Retinal pigment epithelial cell (primary cell): ENCODE measurements at regions not wholly inside any gene's neighbourhood (a gene's known extent, or its start where the extent isn't known, plus 50 kb on each side); places are given as distances from the start of the nearest gene placed in this dataset.

ENCODE experiments used
- DNase-seq: peaks from one replicate; pipeline ENCODE4 v3.0.0-alpha.2; 2010; ENCODE audit warnings: low read depth
- H3K4me3 ChIP-seq: 2 replicates; pipeline ENCODE4 v1.5.1; 2011; ENCODE audit warnings: mild to moderate bottlenecking, low read length, control low read depth, moderate library complexity
- CTCF ChIP-seq: conservative IDR thresholded peaks from 2 replicates; pipeline ENCODE4 v1.5.1; 2011; ENCODE audit warnings: low read depth, low read length, control low read depth, inconsistent platforms

DNA sequence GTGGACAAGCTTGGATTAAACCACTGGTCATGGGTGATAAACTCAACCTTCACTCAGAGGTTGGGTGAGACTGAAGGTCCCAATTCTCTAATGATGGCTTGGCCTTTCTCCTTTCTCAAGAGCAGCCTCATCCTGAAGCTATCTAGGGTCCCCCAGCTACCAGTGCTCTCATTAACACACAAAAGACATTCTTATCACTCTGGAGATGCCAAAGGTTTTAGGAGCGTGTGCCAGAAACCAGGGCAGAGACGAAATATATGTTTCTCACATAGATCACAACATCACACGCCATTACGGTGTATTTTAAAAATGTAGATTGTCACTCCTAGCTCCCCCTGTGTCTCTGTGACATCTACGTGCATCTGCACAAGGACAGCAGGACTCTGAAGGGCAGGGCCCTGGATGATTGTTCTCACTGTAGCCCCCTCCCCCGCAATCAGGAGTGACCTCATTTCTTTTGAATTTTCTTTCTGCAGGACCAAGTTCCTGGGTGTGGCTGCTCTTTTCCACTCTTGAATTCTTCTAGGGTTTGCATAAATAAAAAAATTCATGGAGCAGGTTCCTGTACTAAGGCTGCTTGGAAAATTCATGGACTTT is 311.3 kb downstream of the GADD45G start:
- no peak for TF ChIP-seq CTCF
- H3K4me3 ChIP-seq, result no peak overlapping the region
- no peak for DNase-seq

- no peak overlapping the region for H3K4me3 ChIP-seq
- TF ChIP-seq CTCF, result no peak
- DNase-seq, result no peak
These were observed 313.0 kb downstream of the GADD45G start for GRCh38 chr9:89917861-89918260.

DNA sequence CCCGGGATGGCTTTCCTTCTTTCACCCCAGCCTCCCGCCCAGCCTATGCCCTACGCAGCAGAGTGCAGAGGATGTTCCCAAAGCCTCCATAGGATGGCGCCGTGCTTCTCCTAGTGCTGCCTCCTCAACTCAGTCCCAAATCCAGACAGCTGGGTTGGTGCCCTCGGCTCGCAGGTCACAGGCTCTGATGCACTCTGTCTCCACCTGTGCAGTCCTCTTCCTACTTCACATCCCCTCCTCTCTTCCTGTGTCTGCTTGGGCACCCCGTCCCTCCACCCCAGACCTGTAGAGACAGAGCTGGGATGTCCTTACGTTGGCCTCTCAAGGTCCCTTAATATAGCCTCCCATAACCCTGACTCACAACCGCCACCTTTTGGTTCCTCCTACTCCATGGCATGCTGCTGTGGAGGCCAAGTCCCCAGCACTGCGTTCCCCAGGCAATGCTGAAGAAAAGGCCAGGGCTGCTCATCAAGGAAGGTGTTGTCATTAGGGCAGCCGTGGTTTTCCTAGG is 314.4 kb downstream of the GADD45G start:
- no peak overlapping the region for H3K4me3 ChIP-seq
- no peak for TF ChIP-seq CTCF
- DNase-seq, result no peak

- H3K4me3 ChIP-seq, result no peak overlapping the region
- no peak for TF ChIP-seq CTCF
- no peak for DNase-seq
These were observed 315.3 kb downstream of the GADD45G start for GRCh38 chr9:89920131-89920530.

DNA sequence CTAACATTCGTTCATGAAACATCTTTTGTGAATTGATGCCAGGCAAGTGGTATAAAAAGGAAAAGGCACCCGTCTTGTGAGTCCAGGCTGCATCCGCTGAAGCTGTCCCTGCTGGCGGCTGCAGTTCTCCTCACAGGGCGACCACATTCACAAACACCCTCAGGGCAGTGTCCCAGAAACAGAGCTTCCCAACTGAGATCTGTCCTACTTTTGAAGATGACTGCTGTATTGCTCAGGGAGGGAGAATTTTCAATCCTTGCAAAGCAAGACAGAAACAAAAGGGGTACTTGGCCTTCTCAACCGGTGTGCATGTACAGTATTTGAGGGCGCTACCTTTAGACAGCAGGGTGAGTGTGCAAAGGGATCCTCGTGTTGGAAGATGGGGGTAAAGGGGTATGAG is 316.1 kb downstream of the GADD45G start:
- no peak for DNase-seq
- no peak for TF ChIP-seq CTCF
- H3K4me3 ChIP-seq, result no peak overlapping the region

DNA sequence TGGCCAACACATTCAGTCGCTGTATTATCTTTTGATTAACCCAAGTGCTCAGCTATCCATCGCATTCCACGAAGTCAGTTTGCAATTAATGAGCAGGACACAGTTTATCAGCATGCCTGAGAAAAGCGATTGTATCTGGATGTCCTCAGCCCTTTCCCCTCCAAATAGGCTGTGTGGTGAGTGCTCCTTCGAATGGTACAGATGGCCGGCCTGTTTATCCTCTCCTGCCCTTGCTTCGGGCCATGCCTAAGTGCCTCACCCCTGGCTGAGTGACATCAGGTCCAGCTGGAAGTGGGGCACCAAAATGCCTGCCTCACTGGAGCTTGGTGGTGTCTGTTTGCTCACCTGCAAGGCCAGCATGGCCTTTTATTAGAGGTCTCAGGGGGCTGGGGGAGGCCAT is 317.3 kb downstream of the GADD45G start:
- no peak for DNase-seq
- no peak for TF ChIP-seq CTCF
- no peak overlapping the region for H3K4me3 ChIP-seq

GRCh38 chr9:89923174-89923573 is 318.4 kb downstream of the GADD45G start:
- no peak overlapping the region for H3K4me3 ChIP-seq
- no peak for TF ChIP-seq CTCF
- no peak for DNase-seq
